Caco-2 (cell line): ENCODE measurements at regions not wholly inside any gene's neighbourhood (a gene's known extent, or its start where the extent isn't known, plus 50 kb on each side); places are given as distances from the start of the nearest gene placed in this dataset.

ENCODE experiments used
- BruUV-seq: library from RNA; stranded (reverse); fragments of 400-500 nt; replicated peaks from 2 replicates; lab custom pipeline; 2021; lab: Mats Ljungman, UMichigan
- CTCF ChIA-PET: fragments of 300-600 bp; sonication (Branson Sonifier 250); formaldehyde crosslinking; loops from one replicate; lab custom pipeline; 2022; ENCODE audit warnings: antibody characterized with exemption; lab: Charles Lee
- POLR2A ChIA-PET: fragments of 300-600 bp; sonication (Branson Sonifier 250); formaldehyde crosslinking; loops from one replicate; lab custom pipeline; 2022; ENCODE audit warnings: antibody characterized with exemption; lab: Charles Lee
- DNase-seq, 2 experiments: peaks; one replicate each; pipeline versions ENCODE4 v3.0.0 to v3.0.0-alpha.2; 2020 to 2022
- H3K27me3 ChIP-seq: replicated peaks from 2 replicates; pipeline ENCODE4 v1.6.0; 2011; ENCODE audit warnings: low read length; ENCODE audit not compliant: control insufficient read depth, insufficient read depth
- H3K36me3 ChIP-seq: 2 replicates; pipeline ENCODE4 v1.5.1; 2011; ENCODE audit warnings: low read length; ENCODE audit not compliant: control insufficient read depth, insufficient read depth
- H3K4me1 ChIP-seq: fragments of 250-450 bp; sonication (Bioruptor Pico); 2 replicates; pipeline ENCODE4 v1.5.1; 2020; ENCODE audit warnings: mild to moderate bottlenecking
- H3K4me3 ChIP-seq: 2 replicates; pipeline ENCODE4 v1.5.1; 2011; ENCODE audit warnings: low read depth, mild to moderate bottlenecking, control low read depth, low read length
- H3K9me3 ChIP-seq: fragments of 250-450 bp; sonication (Bioruptor Pico); 2 replicates; pipeline ENCODE4 v1.5.1; 2020; ENCODE audit warnings: mild to moderate bottlenecking, moderate library complexity
- H3K27ac Mint-ChIP-seq: one replicate; pipeline ENCODE4 v1.8.0; 2022; ENCODE audit warnings: mixed read lengths; ENCODE audit not compliant: unreplicated experiment
- H3K27me3 Mint-ChIP-seq: one replicate; pipeline ENCODE4 v1.8.0; 2022; ENCODE audit warnings: mixed read lengths; ENCODE audit not compliant: insufficient read depth, unreplicated experiment
- H3K36me3 Mint-ChIP-seq: one replicate; pipeline ENCODE4 v1.8.0; 2022; ENCODE audit warnings: mild to moderate bottlenecking, mixed read lengths; ENCODE audit not compliant: insufficient read depth, unreplicated experiment
- H3K4me1 Mint-ChIP-seq: one replicate; pipeline ENCODE4 v1.8.0; 2022; ENCODE audit warnings: low read depth, mixed read lengths; ENCODE audit not compliant: unreplicated experiment
- H3K4me3 Mint-ChIP-seq: one replicate; pipeline ENCODE4 v1.8.0; 2022; ENCODE audit warnings: mild to moderate bottlenecking, moderate library complexity, mixed read lengths; ENCODE audit not compliant: unreplicated experiment
- H3K9me3 Mint-ChIP-seq: one replicate; pipeline ENCODE4 v1.8.0; 2022; ENCODE audit warnings: mixed read lengths; ENCODE audit not compliant: unreplicated experiment
- CTCF ChIP-seq, 2 experiments: fragments of 200-600 bp in 1 of 2; IDR thresholded peaks; 1 replicate in 1 of 2; 2 replicates in 1 of 2; pipeline versions ENCODE4 v1.5.1 to v1.8.0; 2011 to 2022; ENCODE audit warnings: antibody characterized with exemption in 1 of 2, control low read depth in 1 of 2, inconsistent platforms in 1 of 2, low read depth in 1 of 2, low read length in 1 of 2, mild to moderate bottlenecking in 1 of 2, moderate library complexity in 1 of 2; ENCODE audit not compliant: insufficient read depth in 1 of 2, severe bottlenecking in 1 of 2, unreplicated experiment in 1 of 2
- intact Hi-C: fragments of 100-400 bp; cut with micrococcal nuclease; formaldehyde crosslinking; loops from one replicate; pipeline ENCODE4 v1.10.0; 2022; ENCODE audit not compliant: unreplicated experiment

- Mint-ChIP-seq H3K4me1 (no peaks in the 10 kb centered on the region), H3K9me3 (no peaks in the 10 kb centered on the region), H3K27ac (no peak overlapping the region), H3K27me3 (peaks cover 26% of the 10 kb centered on the region), H3K36me3 (no peaks in the 10 kb centered on the region), H3K4me3 (no peak overlapping the region)
- no peak overlapping the region for H3K4me3 ChIP-seq
- no peaks in the 10 kb centered on the region for H3K36me3 ChIP-seq
- no peak for DNase-seq
- CTCF ChIA-PET, result no interaction called here
- H3K9me3 ChIP-seq, result no peaks in the 10 kb centered on the region; the same call in 1 of the 2 replicates
- intact Hi-C loops, result no loop called here
- POLR2A ChIA-PET, result no interaction called here
- BruUV-seq, result no TSS peak
- no peaks in the 10 kb centered on the region for H3K27me3 ChIP-seq
- TF ChIP-seq CTCF (IDR thresholded peaks at IDR 0.05; ENCODE audit: insufficient read depth in 1 of 2, low read depth in 1 of 2, low read length in 1 of 2, severe bottlenecking in 1 of 2, unreplicated experiment in 1 of 2), result no peak
- H3K4me1 ChIP-seq, result no peaks in the 10 kb centered on the region; the same call in 1 of the 2 replicates
Observed at GRCh38 chr5:77925503-77925902, 149.4 kb upstream of the TBCA start.

GRCh38 chr5:77924081-77924480, 147.9 kb upstream of the TBCA start:
- POLR2A ChIA-PET, result no interaction called here
- intact Hi-C loops, result no loop called here

GRCh38 chr5:77923666-77924065, 147.5 kb upstream of the TBCA start:
- H3K4me1 Mint-ChIP-seq, result no peaks in the 10 kb centered on the region
- no peaks in the 10 kb centered on the region for H3K36me3 ChIP-seq
- no peak overlapping the region for H3K27ac Mint-ChIP-seq
- no peak overlapping the region for H3K4me3 Mint-ChIP-seq
- H3K9me3 Mint-ChIP-seq, result no peaks in the 10 kb centered on the region
- intact Hi-C loops, result no loop called here
- H3K27me3 ChIP-seq, result no peaks in the 10 kb centered on the region
- H3K27me3 Mint-ChIP-seq, result peaks cover 18% of the 10 kb centered on the region
- ChIA-PET POLR2A (no interaction called here), CTCF (no interaction called here)
- DNase-seq, result no peak
- BruUV-seq, result no TSS peak
- no peaks in the 10 kb centered on the region; the same call in 1 of the 2 replicates for H3K4me1 ChIP-seq
- no peaks in the 10 kb centered on the region for H3K36me3 Mint-ChIP-seq
- H3K4me3 ChIP-seq, result no peak overlapping the region
- no peak for TF ChIP-seq CTCF (IDR thresholded peaks at IDR 0.05; ENCODE audit: insufficient read depth in 1 of 2, low read depth in 1 of 2, low read length in 1 of 2, severe bottlenecking in 1 of 2, unreplicated experiment in 1 of 2)
- H3K9me3 ChIP-seq, result no peaks in the 10 kb centered on the region; the same call in 1 of the 2 replicates

More at GRCh38 chr5:77924081-77924480, 147.9 kb upstream of the TBCA start:
- no peaks in the 10 kb centered on the region; the same call in 1 of the 2 replicates for H3K9me3 ChIP-seq
- Mint-ChIP-seq H3K36me3 (no peaks in the 10 kb centered on the region), H3K4me1 (no peaks in the 10 kb centered on the region), H3K4me3 (no peak overlapping the region), H3K9me3 (no peaks in the 10 kb centered on the region), H3K27me3 (peaks cover 21% of the 10 kb centered on the region), H3K27ac (no peak overlapping the region)
- no peak for DNase-seq
- CTCF ChIA-PET, result no interaction called here
- H3K4me1 ChIP-seq, result no peaks in the 10 kb centered on the region; the same call in 1 of the 2 replicates
- no peaks in the 10 kb centered on the region for H3K36me3 ChIP-seq
- H3K27me3 ChIP-seq, result no peaks in the 10 kb centered on the region
- no peak overlapping the region for H3K4me3 ChIP-seq
- BruUV-seq, result no TSS peak
- no peak for TF ChIP-seq CTCF (IDR thresholded peaks at IDR 0.05; ENCODE audit: insufficient read depth in 1 of 2, low read depth in 1 of 2, low read length in 1 of 2, severe bottlenecking in 1 of 2, unreplicated experiment in 1 of 2)
